T-cell (primary cell): ENCODE measurements at regions not wholly inside any gene's neighbourhood (a gene's known extent, or its start where the extent isn't known, plus 50 kb on each side); places are given as distances from the start of the nearest gene placed in this dataset.

Experiments
- ATAC-seq, 4 experiments: fragments of 200-7000 bp in 3 of 4; fragments of 150-1000 bp in 1 of 4; cut with Tn5 transposase; replicated peaks in 1 of 4; 1 replicate in 3 of 4; 2 replicates in 1 of 4; pipeline ENCODE4 v1.10.0; 2021; ENCODE audit warnings: moderate library complexity in 3 of 4, mild to moderate bottlenecking in 2 of 4, moderate number of reproducible peaks in 1 of 4
- CTCF ChIA-PET, 2 donors: fragments of 300-600 bp; sonication (Branson Sonifier 250); formaldehyde crosslinking; loops; one replicate each; lab custom pipeline; 2022; ENCODE audit warnings: antibody characterized with exemption in 2 of 2; lab: Charles Lee
- POLR2A ChIA-PET, 2 donors: fragments of 300-600 bp; sonication (Branson Sonifier 250); formaldehyde crosslinking; loops; one replicate each; lab custom pipeline; 2022; ENCODE audit warnings: antibody characterized with exemption in 2 of 2; lab: Charles Lee
- DNase-seq, 35 experiments: peaks; one replicate each; pipeline versions ENCODE4 v3.0.0 to v3.0.0-alpha.2; 2013 to 2023
- H3K27ac ChIP-seq: one replicate; pipeline ENCODE4 v1.5.1; 2013; ENCODE audit warnings: low read length
- H3K27me3 ChIP-seq, 2 experiments: replicated peaks in 1 of 2; 1 replicate in 1 of 2; 2 replicates in 1 of 2; pipeline versions ENCODE4 v1.6.1 to v1.7.0; 2013; ENCODE audit warnings: low read length in 1 of 2, mixed read lengths in 1 of 2; ENCODE audit not compliant: control insufficient read depth in 2 of 2, insufficient read depth in 2 of 2; ENCODE audit errors: extremely low read depth in 1 of 2
- H3K36me3 ChIP-seq, 2 donors: 1 replicate in 1 of 2; 2 replicates in 1 of 2; pipeline versions ENCODE4 v1.6.1 to v1.7.0; 2013; ENCODE audit warnings: low read length in 1 of 2; ENCODE audit not compliant: control insufficient read depth in 2 of 2, insufficient read depth in 1 of 2; ENCODE audit errors: extremely low read depth in 1 of 2
- H3K4me1 ChIP-seq, 2 experiments: 1 replicate in 1 of 2; 2 replicates in 1 of 2; pipeline versions ENCODE4 v1.6.1 to v1.7.0; 2013; ENCODE audit warnings: low read length in 2 of 2, mixed read lengths in 1 of 2; ENCODE audit not compliant: insufficient read depth in 2 of 2, control insufficient read depth in 1 of 2; ENCODE audit errors: extremely low read depth in 1 of 2
- H3K4me3 ChIP-seq, 2 donors: 1 replicate in 1 of 2; 2 replicates in 1 of 2; pipeline versions ENCODE4 v1.5.1 to v1.7.0; 2013; ENCODE audit warnings: mild to moderate bottlenecking in 2 of 2, low read length in 1 of 2, moderate library complexity in 1 of 2; ENCODE audit not compliant: control insufficient read depth in 1 of 2; ENCODE audit errors: extremely low read depth in 1 of 2
- H3K9me3 ChIP-seq: 2 replicates; pipeline ENCODE4 v1.7.0; 2013
- H3K27ac Mint-ChIP-seq, 2 donors: one replicate each; pipeline ENCODE4 v1.8.0; 2020 to 2021; ENCODE audit warnings: mild to moderate bottlenecking in 2 of 2, mixed read lengths in 2 of 2
- H3K27me3 Mint-ChIP-seq, 2 donors: one replicate each; pipeline ENCODE4 v1.8.0; 2021 to 2022; ENCODE audit warnings: mixed read lengths in 2 of 2
- H3K36me3 Mint-ChIP-seq: one replicate; pipeline ENCODE4 v1.8.0; 2021; ENCODE audit warnings: mixed read lengths
- H3K4me1 Mint-ChIP-seq, 3 donors: one replicate each; pipeline ENCODE4 v1.8.0; 2020 to 2022; ENCODE audit warnings: mixed read lengths in 3 of 3, mild to moderate bottlenecking in 1 of 3
- H3K4me3 Mint-ChIP-seq, 3 donors: one replicate each; pipeline ENCODE4 v1.8.0; 2020 to 2022; ENCODE audit warnings: mild to moderate bottlenecking in 3 of 3, mixed read lengths in 3 of 3, moderate library complexity in 3 of 3
- H3K9me3 Mint-ChIP-seq, 3 donors: one replicate each; pipeline ENCODE4 v1.8.0; 2020 to 2022; ENCODE audit warnings: mixed read lengths in 3 of 3
- WGBS: methylation state at CpG from one replicate; pipeline ENCODE4 v1.1.5; 2013; ENCODE audit warnings: missing lambda C conversion rate; ENCODE audit not compliant: insufficient coverage; 5-methylcytosine and 5-hydroxymethylcytosine counted together

- no peak for ATAC-seq
- Histone ChIP-seq H3K4me1 (no peaks in the 10 kb centered on the region), H3K36me3 (no peaks in the 10 kb centered on the region), H3K9me3 (no peaks in the 10 kb centered on the region), H3K4me3 (no peak overlapping the region), H3K27ac (no peak overlapping the region), H3K27me3 (peaks cover 0 to 3% of the 10 kb centered on the region in 2 experiments)
- H3K9me3 Mint-ChIP-seq = no peaks in the 10 kb centered on the region
- POLR2A ChIA-PET = interaction anchor here in 1 of 2 donors (0.6 kb wide), 1 partner anchor 132 kb away, joined by 8 read pairs; no protein-coding TSS in a partner anchor
- H3K27me3 Mint-ChIP-seq = no peaks in the 10 kb centered on the region
- no peak for DNase-seq
- peaks cover 2 to 5% (median 4%) of the 10 kb centered on the region in 3 donors for H3K4me1 Mint-ChIP-seq
- no CpG with 5 or more reads among the region's 2 CpGs for WGBS
- CTCF ChIA-PET = interaction anchor here (0.5 to 0.6 kb wide), 4 partner anchors 70 to 791 kb away, joined by 3 to 4 read pairs (median 4); no protein-coding TSS in a partner anchor
- H3K27ac Mint-ChIP-seq = no peak overlapping the region
- H3K36me3 Mint-ChIP-seq = no peaks in the 10 kb centered on the region
- H3K4me3 Mint-ChIP-seq = no peak overlapping the region
Measured at GRCh38 chr13:22271903-22272302, 601.0 kb downstream of the FGF9 start.

- H3K4me1 Mint-ChIP-seq = peaks cover 18 to 24% (median 23%) of the 10 kb centered on the region in 3 donors
- no peaks in the 10 kb centered on the region for H3K36me3 Mint-ChIP-seq
- H3K9me3 Mint-ChIP-seq = no peaks in the 10 kb centered on the region
- WGBS = 90% methylated on average over 3 of the region's 3 CpGs
- CTCF ChIA-PET = no interaction called here
- DNase-seq = no peak
- no peak overlapping the region for H3K27ac ChIP-seq
- no peak overlapping the region for H3K4me3 ChIP-seq
- no peaks in the 10 kb centered on the region for H3K27me3 Mint-ChIP-seq
- H3K27me3 ChIP-seq = peaks cover 0 to 3% of the 10 kb centered on the region in 2 experiments
- H3K9me3 ChIP-seq = no peaks in the 10 kb centered on the region
- H3K36me3 ChIP-seq = no peaks in the 10 kb centered on the region
- POLR2A ChIA-PET = no interaction called here
- ATAC-seq = no peak
- no peaks in the 10 kb centered on the region for H3K4me1 ChIP-seq
- no peak overlapping the region for H3K27ac Mint-ChIP-seq
- no peak overlapping the region for H3K4me3 Mint-ChIP-seq
Measured at GRCh38 chr13:22275393-22275792, 604.5 kb downstream of the FGF9 start.

GRCh38 chr13:22276616-22277015, 605.7 kb downstream of the FGF9 start:
- POLR2A ChIA-PET = no interaction called here
- ATAC-seq (no peak), DNase-seq (no peak)
- Histone ChIP-seq H3K4me1 (no peaks in the 10 kb centered on the region), H3K27ac (no peak overlapping the region), H3K9me3 (no peaks in the 10 kb centered on the region), H3K36me3 (no peaks in the 10 kb centered on the region), H3K27me3 (peaks cover 0 to 3% of the 10 kb centered on the region in 2 experiments), H3K4me3 (no peak overlapping the region)
- no peaks in the 10 kb centered on the region for H3K36me3 Mint-ChIP-seq
- H3K27me3 Mint-ChIP-seq = no peaks in the 10 kb centered on the region
- WGBS = 87% methylated on average over 3 of the region's 5 CpGs
- no peak overlapping the region for H3K27ac Mint-ChIP-seq
- peaks cover 18 to 24% (median 22%) of the 10 kb centered on the region in 3 donors for H3K4me1 Mint-ChIP-seq
- CTCF ChIA-PET = no interaction called here
- H3K9me3 Mint-ChIP-seq = no peaks in the 10 kb centered on the region
- no peak overlapping the region for H3K4me3 Mint-ChIP-seq

GRCh38 chr13:22278336-22278929, 607.6 kb downstream of the FGF9 start:
- peak in 2 of 4 experiments; percentile 69 to 76 for ATAC-seq
- Histone ChIP-seq H3K4me1 (no peaks in the 10 kb centered on the region), H3K27ac (no peak overlapping the region), H3K4me3 (no peak overlapping the region), H3K27me3 (no peaks in the 10 kb centered on the region), H3K9me3 (no peaks in the 10 kb centered on the region), H3K36me3 (no peaks in the 10 kb centered on the region)
- Mint-ChIP-seq H3K36me3 (no peaks in the 10 kb centered on the region), H3K4me1 (peaks cover 18 to 21% (median 19%) of the 10 kb centered on the region in 3 donors), H3K27ac (no peak overlapping the region), H3K9me3 (no peaks in the 10 kb centered on the region), H3K27me3 (no peaks in the 10 kb centered on the region), H3K4me3 (no peak overlapping the region)
- peak; percentile 12 to 78 (median 64) for DNase-seq
- WGBS = 90% methylated on average over 2 of the region's 5 CpGs
- ChIA-PET CTCF (interaction anchor here (0.5 to 2.9 kb wide), 6 partner anchors 275 to 653 kb away, joined by 3 to 14 read pairs (median 4); no protein-coding TSS in a partner anchor), POLR2A (interaction anchor here (0.6 kb wide), 2 partner anchors 70 to 326 kb away, joined by 3 read pairs; no protein-coding TSS in a partner anchor)

GRCh38 chr13:22285867-22286266, 615.0 kb downstream of the FGF9 start:
- H3K9me3 ChIP-seq = no peaks in the 10 kb centered on the region
- Mint-ChIP-seq H3K4me1 (no peaks in the 10 kb centered on the region), H3K9me3 (no peaks in the 10 kb centered on the region), H3K27ac (no peak overlapping the region), H3K36me3 (no peaks in the 10 kb centered on the region), H3K27me3 (peaks cover 12 to 15% of the 10 kb centered on the region in 2 donors), H3K4me3 (no peak overlapping the region)
- WGBS = no CpG with 5 or more reads among the region's 4 CpGs
- no peaks in the 10 kb centered on the region for H3K36me3 ChIP-seq
- H3K27ac ChIP-seq = no peak overlapping the region
- no peak for DNase-seq
- ChIA-PET CTCF (no interaction called here), POLR2A (no interaction called here)
- no peaks in the 10 kb centered on the region for H3K4me1 ChIP-seq
- no peak overlapping the region for H3K4me3 ChIP-seq
- peaks cover 0 to 2% of the 10 kb centered on the region in 2 experiments for H3K27me3 ChIP-seq
- no peak for ATAC-seq

- POLR2A ChIA-PET = no interaction called here
- no peak for ATAC-seq
- H3K27ac ChIP-seq = no peak overlapping the region
Measured at GRCh38 chr13:22286338-22286737, 615.5 kb downstream of the FGF9 start.

More at GRCh38 chr13:22286338-22286737, 615.5 kb downstream of the FGF9 start:
- Histone ChIP-seq H3K27me3 (peaks cover 0 to 2% of the 10 kb centered on the region in 2 experiments), H3K4me1 (no peaks in the 10 kb centered on the region), H3K36me3 (no peaks in the 10 kb centered on the region), H3K9me3 (no peaks in the 10 kb centered on the region), H3K4me3 (no peak overlapping the region)
- H3K36me3 Mint-ChIP-seq = no peaks in the 10 kb centered on the region
- CTCF ChIA-PET = no interaction called here
- H3K4me3 Mint-ChIP-seq = no peak overlapping the region
- DNase-seq = no peak
- no peak overlapping the region for H3K27ac Mint-ChIP-seq
- H3K27me3 Mint-ChIP-seq = peaks cover 12 to 15% of the 10 kb centered on the region in 2 donors
- WGBS = no CpG with 5 or more reads among the region's 4 CpGs
- H3K9me3 Mint-ChIP-seq = no peaks in the 10 kb centered on the region
- H3K4me1 Mint-ChIP-seq = no peaks in the 10 kb centered on the region
